H1 (cell line): ENCODE measurements at regions not wholly inside any gene's neighbourhood (a gene's known extent, or its start where the extent isn't known, plus 50 kb on each side); places are given as distances from the start of the nearest gene placed in this dataset.

Experiments
- CTCF ChIA-PET: fragments of 300-600 bp; sonication (Branson Sonifier 250); formaldehyde crosslinking; loops from one replicate; lab custom pipeline; 2021; ENCODE audit not compliant: partially characterized antibody; lab: Charles Lee
- POLR2A ChIA-PET: fragments of 300-600 bp; sonication (Branson Sonifier 250); formaldehyde crosslinking; loops from one replicate; lab custom pipeline; 2021; ENCODE audit warnings: inconsistent platforms; ENCODE audit not compliant: partially characterized antibody; lab: Charles Lee
- DNase-seq, 2 experiments: peaks; one replicate each; pipeline versions ENCODE4 v3.0.0 to v3.0.0-alpha.2; 2010 to 2022; ENCODE audit warnings: low spot score in 2 of 2, low read depth in 1 of 2, mixed read lengths in 1 of 2
- FAIRE-seq: peaks from 2 replicates; lab custom pipeline; 2011; peaks lifted over from hg19 to GRCh38; lab: Jason Lieb, UNC
- H2AFZ ChIP-seq: 2 replicates; pipeline ENCODE4 v1.8.1; 2012; ENCODE audit warnings: low read length, inconsistent platforms
- H2AK5ac ChIP-seq: 2 replicates; pipeline ENCODE4 v1.6.1; 2013; ENCODE audit warnings: low read depth, low read length
- H2BK120ac ChIP-seq: replicated peaks from 2 replicates; pipeline ENCODE3; 2013; ENCODE audit warnings: low read depth, low read length, inconsistent platforms
- H2BK12ac ChIP-seq: 2 replicates; pipeline ENCODE4 v1.6.1; 2013; ENCODE audit warnings: low read depth, low read length
- H2BK15ac ChIP-seq: 2 replicates; pipeline ENCODE4 v1.6.1; 2013; ENCODE audit warnings: low read length
- H2BK20ac ChIP-seq: 2 replicates; pipeline ENCODE4 v1.6.1; 2013; ENCODE audit warnings: low read length
- H2BK5ac ChIP-seq: 2 replicates; pipeline ENCODE4 v1.6.1; 2013; ENCODE audit warnings: low read depth, low read length
- H3K14ac ChIP-seq: 2 replicates; pipeline ENCODE4 v1.6.1; 2013; ENCODE audit warnings: inconsistent platforms; ENCODE audit not compliant: insufficient read length
- H3K18ac ChIP-seq: 2 replicates; pipeline ENCODE4 v1.6.1; 2013; ENCODE audit warnings: low read length; ENCODE audit errors: extremely low read depth
- H3K23ac ChIP-seq: 2 replicates; pipeline ENCODE4 v1.6.1; 2013; ENCODE audit warnings: inconsistent platforms; ENCODE audit not compliant: insufficient read length
- H3K23me2 ChIP-seq: 2 replicates; pipeline ENCODE4 v1.6.1; 2013; ENCODE audit warnings: low read depth, low read length
- H3K27ac ChIP-seq: 2 replicates; pipeline ENCODE4 v1.6.1; 2011; ENCODE audit warnings: low read depth, low read length, inconsistent platforms
- H3K27me3 ChIP-seq, 4 experiments: replicated peaks in 1 of 4; 1 replicate in 1 of 4; 2 replicates in 3 of 4; pipeline versions ENCODE4 v1.6.1 to v1.8.1; 2011 to 2013; ENCODE audit warnings: low read length in 3 of 4, mild to moderate bottlenecking in 3 of 4, inconsistent platforms in 2 of 4, mixed read lengths in 2 of 4, moderate library complexity in 1 of 4; ENCODE audit not compliant: control insufficient read depth in 3 of 4, insufficient read depth in 3 of 4; ENCODE audit errors: extremely low read depth in 1 of 4
- H3K36me3 ChIP-seq, 4 experiments: 2 replicates each; pipeline versions ENCODE4 v1.6.1 to v1.8.1; 2011 to 2013; ENCODE audit warnings: mild to moderate bottlenecking in 4 of 4, low read length in 3 of 4, moderate library complexity in 2 of 4, control low read depth in 1 of 4, inconsistent platforms in 1 of 4; ENCODE audit not compliant: insufficient read depth in 4 of 4, control insufficient read depth in 2 of 4
- H3K4ac ChIP-seq: replicated peaks from 2 replicates; pipeline ENCODE3; 2013; ENCODE audit warnings: low read length, low read depth, mixed read lengths, inconsistent platforms; ENCODE audit not compliant: insufficient read length
- H3K4me1 ChIP-seq, 4 experiments: replicated peaks in 1 of 4; 1 replicate in 1 of 4; 2 replicates in 3 of 4; pipeline versions ENCODE4 v1.6.1 to v1.8.1; 2011 to 2013; ENCODE audit warnings: low read length in 3 of 4, inconsistent platforms in 2 of 4, mixed read lengths in 1 of 4; ENCODE audit not compliant: insufficient read depth in 4 of 4, control insufficient read depth in 3 of 4
- H3K4me2 ChIP-seq, 2 experiments: 2 replicates each; pipeline versions ENCODE4 v1.6.1 to v1.8.1; 2011 to 2013; ENCODE audit warnings: low read depth in 2 of 2, low read length in 2 of 2, control low read depth in 1 of 2, inconsistent platforms in 1 of 2, mild to moderate bottlenecking in 1 of 2; ENCODE audit not compliant: insufficient read depth in 1 of 2
- H3K4me3 ChIP-seq, 4 experiments: fragments of 200-600, 300-600 bp in 1 of 4; sonication (generic), shearing (Covaris generic), sonication (Bioruptor Twin) in 1 of 4; 2 replicates each; pipeline versions ENCODE4 v1.5.1 to v1.8.1; 2011 to 2016; ENCODE audit warnings: low read length in 4 of 4, low read depth in 3 of 4, control low read depth in 2 of 4, inconsistent platforms in 2 of 4, mild to moderate bottlenecking in 2 of 4, mixed read lengths in 1 of 4, moderate library complexity in 1 of 4; ENCODE audit not compliant: insufficient read depth in 2 of 4; ENCODE audit errors: extremely low read depth in 1 of 4
- H3K56ac ChIP-seq: replicated peaks from 2 replicates; pipeline ENCODE3; 2013; ENCODE audit warnings: low read depth, mild to moderate bottlenecking, mixed read lengths, low read length, inconsistent platforms; ENCODE audit not compliant: insufficient read length
- H3K79me1 ChIP-seq: 2 replicates; pipeline ENCODE4 v1.6.1; 2013; ENCODE audit warnings: low read depth, low read length, control low read depth
- H3K79me2 ChIP-seq, 2 experiments: 2 replicates each; pipeline versions ENCODE4 v1.6.1 to v1.8.1; 2012 to 2013; ENCODE audit warnings: low read length in 2 of 2, mild to moderate bottlenecking in 2 of 2, inconsistent platforms in 1 of 2; ENCODE audit not compliant: insufficient read depth in 2 of 2, control insufficient read depth in 1 of 2
- H3K9ac ChIP-seq, 4 experiments: replicated peaks in 1 of 4; 1 replicate in 1 of 4; 2 replicates in 3 of 4; pipeline versions ENCODE4 v1.6.1 to v1.8.1; 2011 to 2013; ENCODE audit warnings: low read depth in 3 of 4, low read length in 3 of 4, control low read depth in 2 of 4, mild to moderate bottlenecking in 2 of 4, moderate library complexity in 2 of 4, inconsistent platforms in 1 of 4; ENCODE audit errors: extremely low read depth in 1 of 4
- H3K9me3 ChIP-seq, 2 experiments: 2 replicates each; pipeline versions ENCODE4 v1.6.1 to v1.8.1; 2012 to 2013; ENCODE audit warnings: mild to moderate bottlenecking in 2 of 2, moderate library complexity in 2 of 2, control low read depth in 1 of 2, inconsistent platforms in 1 of 2, low read depth in 1 of 2, low read length in 1 of 2, mixed read lengths in 1 of 2; ENCODE audit not compliant: insufficient read depth in 2 of 2
- H4K20me1 ChIP-seq, 2 experiments: replicated peaks in 1 of 2; 2 replicates each; pipeline versions ENCODE3 to v1.8.1; 2011 to 2013; ENCODE audit warnings: inconsistent platforms in 2 of 2, low read length in 2 of 2, mild to moderate bottlenecking in 1 of 2; ENCODE audit not compliant: insufficient read depth in 2 of 2, control insufficient read depth in 1 of 2
- H4K5ac ChIP-seq: 2 replicates; pipeline ENCODE4 v1.6.1; 2013; ENCODE audit warnings: low read length, low read depth, mixed read lengths, inconsistent platforms; ENCODE audit not compliant: insufficient read length
- H4K8ac ChIP-seq: 2 replicates; pipeline ENCODE4 v1.8.0; 2013; ENCODE audit warnings: mild to moderate bottlenecking, moderate library complexity, low read length, inconsistent platforms; ENCODE audit not compliant: insufficient read depth; ENCODE audit errors: extremely low read depth
- H4K91ac ChIP-seq: replicated peaks from 2 replicates; pipeline ENCODE3; 2013; ENCODE audit warnings: low read length, mixed read lengths, inconsistent platforms; ENCODE audit not compliant: insufficient read length
- ASH2L ChIP-seq: fragments of 200-600, 300-600 bp; sonication (generic); IDR thresholded peaks from one replicate; pipeline ENCODE4 v1.7.1; 2017; ENCODE audit warnings: low read length
- BACH1 ChIP-seq: IDR thresholded peaks from 2 replicates; pipeline ENCODE4 v1.6.1; 2012; ENCODE audit warnings: low read length, improper control_type of control experiment
- BRCA1 ChIP-seq: IDR thresholded peaks from 2 replicates; pipeline ENCODE4 v1.6.1; 2012; ENCODE audit warnings: low read depth, low read length, improper control_type of control experiment
- CBX5 ChIP-seq: fragments of 300-800, 300-1000 bp; sonication (generic); IDR thresholded peaks from 2 replicates; pipeline ENCODE4 v1.7.1; 2016; ENCODE audit warnings: antibody characterized with exemption, low read length, low read depth
- CHD1 ChIP-seq: IDR thresholded peaks from 2 replicates; pipeline ENCODE4 v1.6.1; 2012; ENCODE audit warnings: low read depth, low read length, improper control_type of control experiment
- CHD2 ChIP-seq: IDR thresholded peaks from 2 replicates; pipeline ENCODE4 v1.6.1; 2012; ENCODE audit warnings: low read length, improper control_type of control experiment
- CREB1 ChIP-seq: IDR thresholded peaks from 2 replicates; pipeline ENCODE4 v1.6.1; 2012; ENCODE audit warnings: inconsistent platforms
- JUN ChIP-seq: IDR thresholded peaks from 2 replicates; pipeline ENCODE4 v1.6.1; 2011; ENCODE audit warnings: low read depth, mild to moderate bottlenecking, improper control_type of control experiment, low read length
- POU5F1 ChIP-seq: IDR thresholded peaks from 2 replicates; pipeline ENCODE4 v1.6.1; 2011; ENCODE audit warnings: low read depth, mild to moderate bottlenecking, low read length, moderate library complexity
- RBBP5 ChIP-seq: IDR thresholded peaks from 2 replicates; pipeline ENCODE4 v1.7.1; 2012; ENCODE audit warnings: low read depth, mild to moderate bottlenecking, inconsistent platforms, low read length, moderate library complexity, borderline replicate concordance
- RNF2 ChIP-seq: fragments of 200-900, 300-1000 bp; sonication (generic); IDR thresholded peaks from 2 replicates; pipeline ENCODE4 v1.7.1; 2016; ENCODE audit warnings: borderline replicate concordance, low read depth, mild to moderate bottlenecking, antibody characterized with exemption, low read length; ENCODE audit not compliant: poor library complexity, severe bottlenecking; ENCODE audit errors: missing control alignments
- SIX5 ChIP-seq: IDR thresholded peaks from 2 replicates; pipeline ENCODE4 v1.6.1; 2011; ENCODE audit warnings: mild to moderate bottlenecking, low read depth, low read length
- YY1 ChIP-seq: IDR thresholded peaks from 2 replicates; pipeline ENCODE4 v1.6.1; 2011; ENCODE audit warnings: low read depth, mild to moderate bottlenecking, low read length
- WGBS, 2 experiments: shearing (Covaris generic) in 1 of 2; methylation state at CpG; one replicate each; pipeline versions ENCODE4 v1.1.6 to v1.1.7; 2013 to 2015; ENCODE audit warnings: low lambda C conversion rate in 2 of 2, mixed read lengths in 2 of 2, inconsistent platforms in 1 of 2, low coverage in 1 of 2, missing lambda C conversion rate in 1 of 2; ENCODE audit not compliant: insufficient replicate concordance in 2 of 2, insufficient coverage in 1 of 2, insufficient read length in 1 of 2; ENCODE audit errors: extremely low coverage in 1 of 2, missing lambda C conversion rate in 1 of 2; 5-methylcytosine and 5-hydroxymethylcytosine counted together

GRCh38 chr2:7685342-7686015 is 768.3 kb downstream of the RNF144A start:
- Histone ChIP-seq H3K9ac (no peak overlapping the region), H3K4ac (no peak overlapping the region), H3K79me2 (no peaks in the 10 kb centered on the region), H3K14ac (no peak overlapping the region), H4K20me1 (no peaks in the 10 kb centered on the region), H3K23me2 (no peaks in the 10 kb centered on the region), H2BK120ac (no peak overlapping the region), H2BK15ac (no peak overlapping the region), H3K4me3 (no peak overlapping the region), H3K36me3 (no peaks in the 10 kb centered on the region), H3K79me1 (no peaks in the 10 kb centered on the region), H2BK12ac (peak overlapping the region; percentile 41; the same call in 1 of the 2 replicates), H3K23ac (no peak overlapping the region), H3K9me3 (0 out of 4 replicates have a peak, but pooled peaks cover 0 to 3% of the 10 kb centered on the region in 2 experiments), H2BK20ac (no peak overlapping the region), H2AK5ac (no peak overlapping the region), H2AFZ (no peak overlapping the region), H3K27ac (no peak overlapping the region), H4K8ac (no peak overlapping the region), H3K56ac (no peak overlapping the region), H2BK5ac (no peak overlapping the region), H3K27me3 (no peaks in the 10 kb centered on the region), H3K4me1 (no peaks in the 10 kb centered on the region), H4K5ac (no peak overlapping the region), H3K18ac (no peak overlapping the region), H4K91ac (no peak overlapping the region), H3K4me2 (no peak overlapping the region)
- 79% methylated on average over 5 of the region's 5 CpGs; no CpG with 5 or more reads in 1 of the 2 experiments for WGBS, 2 experiments
- CTCF ChIA-PET, result interaction anchor here (0.7 to 1.8 kb wide), 3 partner anchors 13 to 257 kb away, joined by 3 to 5 read pairs (median 3); no protein-coding TSS in a partner anchor
- no peak for DNase-seq
- POLR2A ChIA-PET, result no interaction called here
- FAIRE-seq, result no peak
- TF ChIP-seq POU5F1 (no peak), CBX5 (no peak), ASH2L (no peak), CHD1 (no peak), RNF2 (no peak), BRCA1 (no peak), YY1 (no peak), BACH1 (no peak), SIX5 (no peak), CHD2 (no peak), CREB1 (no peak), JUN (no peak), RBBP5 (no peak)
